Rectal smooth muscle tissue (tissue), 1 donor: ENCODE measurements at regions not wholly inside any gene's neighbourhood (a gene's known extent, or its start where the extent isn't known, plus 50 kb on each side); places are given as distances from the start of the nearest gene placed in this dataset.

Experiments used
- H3K27ac ChIP-seq: one replicate; pipeline ENCODE4 v1.7.0; 2013; ENCODE audit warnings: low read depth, low read length, inconsistent platforms
- H3K27me3 ChIP-seq: one replicate; pipeline ENCODE4 v1.7.0; 2013; ENCODE audit warnings: low read length; ENCODE audit not compliant: control insufficient read depth, insufficient read depth
- H3K36me3 ChIP-seq: one replicate; pipeline ENCODE4 v1.7.0; 2013; ENCODE audit warnings: low read length; ENCODE audit not compliant: control insufficient read depth, insufficient read depth
- H3K4me1 ChIP-seq: one replicate; pipeline ENCODE4 v1.7.0; 2013; ENCODE audit warnings: low read length; ENCODE audit not compliant: control insufficient read depth, insufficient read depth
- H3K4me3 ChIP-seq: one replicate; pipeline ENCODE4 v1.7.0; 2013; ENCODE audit warnings: low read length
- H3K9ac ChIP-seq: one replicate; pipeline ENCODE4 v1.7.0; 2013; ENCODE audit warnings: low read length

- Histone ChIP-seq H3K27me3 (no peaks in the 10 kb centered on the region), H3K27ac (no peak overlapping the region), H3K36me3 (no peaks in the 10 kb centered on the region), H3K9ac (no peak overlapping the region), H3K4me1 (no peaks in the 10 kb centered on the region), H3K4me3 (no peak overlapping the region)
Observed at GRCh38 chr9:107760469-107761242, 271.1 kb upstream of the KLF4 start.

GRCh38 chr9:107759823-107760166 lies 270.2 kb upstream of the KLF4 start:
- Histone ChIP-seq H3K36me3 (no peaks in the 10 kb centered on the region), H3K9ac (no peak overlapping the region), H3K4me3 (no peak overlapping the region), H3K27me3 (no peaks in the 10 kb centered on the region), H3K4me1 (no peaks in the 10 kb centered on the region), H3K27ac (no peak overlapping the region)

- Histone ChIP-seq H3K4me1 (no peaks in the 10 kb centered on the region), H3K4me3 (no peak overlapping the region), H3K36me3 (no peaks in the 10 kb centered on the region), H3K9ac (no peak overlapping the region), H3K27me3 (no peaks in the 10 kb centered on the region), H3K27ac (no peak overlapping the region)
Observed at GRCh38 chr9:107759009-107759822, 269.6 kb upstream of the KLF4 start.

DNA sequence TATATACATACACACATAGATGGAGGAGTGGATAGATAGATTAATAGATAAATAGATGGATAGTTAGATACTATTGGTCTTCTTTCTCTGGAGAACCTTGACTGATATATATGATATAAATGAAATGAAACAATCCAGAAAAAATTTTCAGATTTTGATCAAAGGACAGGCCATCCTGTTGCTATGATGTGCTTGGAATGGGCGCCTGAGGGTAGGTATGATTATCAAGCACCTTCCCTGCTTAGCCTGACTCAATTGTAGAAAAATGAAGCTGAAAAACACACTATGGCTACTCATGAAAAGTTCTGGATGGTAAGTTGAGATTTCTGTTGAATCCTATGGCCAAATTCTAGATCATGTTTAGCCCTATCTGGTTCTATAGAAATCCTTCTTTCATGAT lies 266.5 kb upstream of the KLF4 start:
- Histone ChIP-seq H3K4me1 (peaks cover 8% of the 10 kb centered on the region), H3K27ac (no peak overlapping the region), H3K9ac (no peak overlapping the region), H3K4me3 (no peak overlapping the region), H3K36me3 (no peaks in the 10 kb centered on the region), H3K27me3 (no peaks in the 10 kb centered on the region)

- Histone ChIP-seq H3K36me3 (no peaks in the 10 kb centered on the region), H3K9ac (no peak overlapping the region), H3K4me3 (no peak overlapping the region), H3K27ac (no peak overlapping the region), H3K4me1 (peaks cover 16% of the 10 kb centered on the region), H3K27me3 (no peaks in the 10 kb centered on the region)
Observed at GRCh38 chr9:107755246-107755645, 265.7 kb upstream of the KLF4 start.

GRCh38 chr9:107751567-107752210 lies 262.1 kb upstream of the KLF4 start:
- Histone ChIP-seq H3K4me3 (no peak overlapping the region), H3K9ac (no peak overlapping the region), H3K36me3 (no peaks in the 10 kb centered on the region), H3K4me1 (peaks cover 25% of the 10 kb centered on the region), H3K27me3 (no peaks in the 10 kb centered on the region), H3K27ac (peak overlapping the region; percentile 75)

GRCh38 chr9:107750741-107751566 lies 261.4 kb upstream of the KLF4 start:
- H3K9ac ChIP-seq = no peak overlapping the region
- H3K4me1 ChIP-seq = peaks cover 25% of the 10 kb centered on the region
- no peaks in the 10 kb centered on the region for H3K36me3 ChIP-seq
- H3K4me3 ChIP-seq = no peak overlapping the region
- peak overlapping the region; percentile 75 for H3K27ac ChIP-seq
- no peaks in the 10 kb centered on the region for H3K27me3 ChIP-seq

- Histone ChIP-seq H3K36me3 (no peaks in the 10 kb centered on the region), H3K27ac (peak overlapping the region; percentile 75), H3K27me3 (no peaks in the 10 kb centered on the region), H3K4me3 (no peak overlapping the region), H3K4me1 (peaks cover 25% of the 10 kb centered on the region), H3K9ac (no peak overlapping the region)
Observed at GRCh38 chr9:107749787-107750444, 260.3 kb upstream of the KLF4 start.

DNA sequence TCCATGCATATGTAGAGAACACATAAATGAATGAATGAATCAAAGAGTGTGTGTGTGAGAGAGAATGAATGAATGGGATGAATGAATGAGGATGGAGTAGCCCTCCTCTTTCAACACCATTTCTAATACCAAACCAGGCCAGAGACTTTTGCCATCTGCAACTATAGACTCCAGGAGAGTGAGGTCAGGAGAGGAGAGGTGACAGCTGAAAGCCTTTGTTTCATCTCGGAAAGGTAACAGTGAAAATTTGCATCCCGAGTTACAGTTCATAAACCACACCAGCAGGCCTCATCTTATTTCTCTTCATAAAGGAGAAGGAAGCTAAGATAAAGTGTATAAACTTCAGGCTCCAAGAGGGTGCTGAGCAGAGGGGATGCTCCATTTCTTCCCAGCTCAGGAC lies 255.3 kb upstream of the KLF4 start:
- H3K4me3 ChIP-seq = no peak overlapping the region
- H3K27ac ChIP-seq = no peak overlapping the region
- no peaks in the 10 kb centered on the region for H3K36me3 ChIP-seq
- peaks cover 5% of the 10 kb centered on the region for H3K4me1 ChIP-seq
- no peak overlapping the region for H3K9ac ChIP-seq
- H3K27me3 ChIP-seq = no peaks in the 10 kb centered on the region

DNA sequence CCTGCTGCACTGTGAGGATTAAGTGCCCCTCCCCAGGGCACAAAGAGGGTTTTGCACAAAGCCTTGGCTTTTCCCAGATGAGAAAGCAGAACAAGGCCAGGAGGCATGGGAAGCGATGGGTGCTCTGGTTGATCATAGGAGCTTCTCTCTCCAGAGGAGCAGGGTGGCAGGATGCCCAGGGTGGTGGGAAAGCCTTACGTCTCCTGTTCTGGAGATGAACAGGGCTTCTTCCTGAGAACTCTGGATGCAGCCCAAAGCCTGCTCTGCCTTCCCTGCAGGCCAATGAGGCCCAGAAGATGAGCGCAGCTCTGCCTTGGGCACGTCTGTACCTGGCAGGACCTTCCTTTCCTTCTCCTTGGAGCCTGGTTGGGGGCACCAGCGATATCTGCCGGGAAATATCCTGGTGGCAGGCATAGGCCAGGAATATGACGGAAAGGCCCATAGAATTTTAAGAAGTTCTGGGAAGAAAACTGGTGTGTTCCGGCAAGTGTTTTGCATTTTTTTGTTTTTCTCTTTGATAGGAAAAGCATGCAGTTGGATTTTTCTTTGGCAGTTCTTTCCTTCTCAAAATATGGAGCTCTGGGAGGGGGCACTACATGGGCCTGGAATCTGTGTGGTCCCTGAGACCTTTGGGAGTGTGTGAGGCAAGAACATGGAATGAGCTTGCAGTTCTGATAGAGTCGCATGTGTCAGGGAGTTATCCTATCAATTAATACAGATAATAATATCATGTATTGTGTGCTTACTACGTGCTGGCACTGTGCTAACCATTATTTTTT lies 253.2 kb upstream of the KLF4 start:
- Histone ChIP-seq H3K4me3 (no peak overlapping the region), H3K27me3 (no peaks in the 10 kb centered on the region), H3K27ac (no peak overlapping the region), H3K36me3 (no peaks in the 10 kb centered on the region), H3K4me1 (no peaks in the 10 kb centered on the region), H3K9ac (no peak overlapping the region)
